Stimulated activated CD4-positive, alpha-beta T cell treated with anti-CD3 and anti-CD28 coated beads, TNF-alpha, amount 100 ng/mL, for 24 hours (primary cell): ENCODE measurements at regions not wholly inside any gene's neighbourhood (a gene's known extent, or its start where the extent isn't known, plus 50 kb on each side); places are given as distances from the start of the nearest gene placed in this dataset.

ENCODE experiments used
- DNase-seq, 3 experiments: peaks; one replicate each; pipeline ENCODE4 v3.0.0-alpha.2; 2020; ENCODE audit warnings: low read depth in 3 of 3

DNA sequence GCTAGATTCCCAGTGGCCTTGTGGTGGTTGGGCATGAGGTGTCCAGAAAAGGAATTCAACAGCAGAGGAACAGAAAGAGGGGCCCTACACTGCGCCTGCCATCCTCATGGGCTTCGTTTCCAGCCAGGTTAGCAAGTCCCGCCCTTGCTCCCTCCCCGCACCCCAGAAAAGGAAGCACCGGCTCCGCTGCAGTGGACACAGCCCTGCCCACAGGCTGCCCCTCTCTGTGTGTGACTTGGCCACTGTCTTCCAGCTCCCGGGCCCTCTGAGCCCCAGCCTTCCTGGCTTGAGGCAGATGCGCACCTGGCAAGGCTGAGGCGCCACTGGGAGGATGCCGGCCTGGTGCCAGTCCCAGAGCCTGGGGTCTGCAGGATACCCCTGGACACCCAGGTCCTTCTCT lies 305.0 kb upstream of the IRX4 start:
- DNase-seq, result no peak

- no peak for DNase-seq
Observed at GRCh38 chr5:2187156-2187555, 304.4 kb upstream of the IRX4 start.

DNA sequence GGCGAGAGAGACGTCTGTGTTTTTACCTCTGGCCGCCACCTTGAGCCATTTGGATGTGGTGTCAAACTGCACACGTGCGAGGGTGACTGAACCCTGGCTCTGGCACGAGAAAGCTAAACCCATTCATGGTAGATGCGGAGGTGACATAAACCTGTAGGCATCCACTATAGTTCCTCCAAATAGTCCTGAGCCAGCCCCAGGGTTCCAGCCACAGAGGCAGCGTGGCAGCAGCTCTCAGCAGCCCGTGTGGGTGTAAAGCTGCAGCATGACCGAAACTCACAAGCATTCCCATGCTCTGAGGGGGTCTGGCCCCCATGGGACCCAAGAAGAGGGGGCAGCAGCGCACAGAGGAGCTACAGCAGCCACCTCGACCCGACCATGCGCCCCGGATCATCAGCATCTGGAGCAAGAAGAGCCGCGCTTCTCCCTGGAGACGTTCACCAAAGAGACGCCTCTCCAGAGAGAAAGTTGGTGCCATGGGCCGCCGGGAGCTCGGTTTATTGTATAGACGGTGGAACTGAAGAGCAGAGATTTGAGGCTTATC lies 303.8 kb upstream of the IRX4 start:
- no peak for DNase-seq

DNA sequence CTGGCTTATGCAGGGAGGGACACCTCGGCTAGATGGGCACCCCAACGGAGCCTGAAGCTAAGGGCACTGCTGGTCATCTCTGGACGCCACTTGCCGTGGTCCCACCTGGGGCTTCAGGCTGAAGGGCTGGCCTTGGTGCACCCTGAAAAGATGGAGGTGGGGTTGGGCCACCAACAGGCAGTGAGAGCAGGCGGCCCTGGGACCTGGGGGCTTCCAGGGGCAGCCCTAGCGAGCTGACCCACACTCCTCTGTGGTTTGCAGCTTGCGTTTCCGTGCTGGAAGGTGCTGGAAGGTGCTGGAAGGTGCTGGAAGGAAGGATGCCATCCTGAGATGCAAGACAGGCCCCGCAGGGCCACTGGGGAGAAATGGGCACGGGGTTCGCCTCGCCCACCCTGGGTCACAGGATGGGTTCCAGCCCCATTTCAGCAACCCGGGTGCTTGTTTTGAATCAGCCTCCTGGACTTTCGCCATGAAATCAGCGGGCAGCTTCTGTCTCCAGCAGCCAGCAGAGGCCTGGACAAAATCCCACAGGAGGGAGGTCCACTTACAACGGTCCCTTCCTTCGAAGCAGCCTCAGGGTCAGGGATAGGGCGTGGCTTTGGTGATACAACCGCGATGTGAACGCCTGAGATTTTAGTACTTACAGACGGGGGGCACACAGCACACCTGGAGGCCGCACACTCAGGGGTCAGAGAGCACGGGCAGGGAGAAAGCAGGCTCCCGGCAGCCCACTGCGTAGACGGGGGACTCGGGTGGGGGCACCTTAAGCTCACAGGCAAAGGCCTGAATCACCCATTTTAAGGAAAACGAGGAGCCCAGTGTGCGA lies 303.1 kb upstream of the IRX4 start:
- no peak for DNase-seq

- no peak for DNase-seq
Observed at GRCh38 chr5:2184563-2185540, 302.1 kb upstream of the IRX4 start.

DNA sequence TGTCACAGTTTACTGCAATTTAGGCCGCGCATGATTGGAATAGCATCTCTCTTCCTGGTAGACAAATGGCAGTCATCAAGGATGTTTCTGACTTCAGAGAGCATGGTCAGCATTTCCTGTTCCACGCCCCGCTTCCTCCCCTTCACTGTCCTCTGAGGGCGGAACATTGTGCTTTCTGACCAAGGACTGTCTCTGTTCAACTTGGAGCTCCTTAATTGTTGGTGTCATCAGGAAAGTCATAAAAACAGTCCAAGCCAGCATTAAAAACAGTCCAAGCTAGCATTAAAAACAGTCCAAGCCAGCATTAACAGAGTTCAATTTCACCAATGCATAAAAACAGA lies 301.3 kb upstream of the IRX4 start:
- no peak for DNase-seq

DNA sequence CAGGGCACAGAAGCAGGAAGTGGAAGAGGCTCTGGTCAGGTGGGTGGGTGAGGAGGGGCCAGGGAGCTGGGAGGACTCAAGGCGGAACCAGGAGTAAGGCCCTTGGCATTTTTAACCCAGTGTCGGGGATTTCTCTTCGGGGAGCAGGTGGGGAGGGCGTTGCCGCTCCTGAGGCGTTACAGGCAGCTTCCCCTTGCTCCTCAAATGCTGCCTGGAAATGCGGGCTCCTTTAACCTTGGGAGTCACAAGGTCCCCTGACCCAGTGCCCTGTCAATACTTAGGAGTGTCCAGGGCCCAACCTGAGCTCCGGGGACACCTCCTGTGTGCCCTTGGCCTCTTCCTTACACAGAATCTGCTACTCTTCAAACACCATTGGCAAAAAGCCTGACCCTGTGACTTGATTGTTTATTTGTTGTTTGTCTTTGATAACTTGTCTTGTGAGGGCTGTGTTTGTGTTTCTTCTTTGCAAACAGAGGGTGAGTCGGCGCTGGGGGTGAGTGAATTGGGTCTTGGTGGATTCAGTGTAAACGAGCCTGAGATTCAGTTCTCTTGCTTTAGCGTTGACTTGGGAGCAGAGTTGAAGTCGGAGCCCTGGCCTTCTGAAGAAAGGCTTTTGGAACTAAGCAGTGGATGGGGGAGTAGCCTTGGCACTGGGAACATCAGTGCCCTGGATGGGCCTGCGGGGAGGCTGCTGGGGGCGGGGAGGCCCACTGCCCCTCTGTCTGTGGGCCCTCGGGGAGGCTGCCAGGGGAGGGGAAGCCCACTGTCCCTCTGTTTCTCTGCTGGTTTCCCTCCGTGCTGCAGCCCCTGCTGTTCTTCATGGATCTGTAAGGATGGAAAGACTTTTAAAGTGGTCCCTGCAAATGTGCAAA lies 300.7 kb upstream of the IRX4 start:
- DNase-seq, result no peak

DNA sequence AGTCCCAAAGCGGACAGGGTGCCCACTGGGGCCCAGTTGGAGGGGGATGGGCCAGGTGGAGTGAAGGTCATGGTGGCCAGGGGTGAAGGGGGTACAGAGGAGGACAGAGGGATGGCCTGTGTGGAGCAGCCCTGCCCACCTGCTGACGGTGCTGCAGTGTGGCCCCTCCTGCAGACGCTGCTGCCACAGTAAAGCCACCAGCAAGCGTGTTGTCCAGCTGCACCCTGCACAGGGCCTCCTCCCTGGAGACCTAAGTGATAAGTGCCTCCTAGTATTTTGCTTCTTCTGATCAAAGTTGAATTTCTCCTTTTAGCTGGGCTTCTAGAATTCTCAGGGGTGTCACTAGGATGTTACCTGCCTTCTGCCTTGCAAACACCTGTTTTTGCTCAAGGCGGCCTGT lies 299.3 kb upstream of the IRX4 start:
- DNase-seq, result no peak

DNA sequence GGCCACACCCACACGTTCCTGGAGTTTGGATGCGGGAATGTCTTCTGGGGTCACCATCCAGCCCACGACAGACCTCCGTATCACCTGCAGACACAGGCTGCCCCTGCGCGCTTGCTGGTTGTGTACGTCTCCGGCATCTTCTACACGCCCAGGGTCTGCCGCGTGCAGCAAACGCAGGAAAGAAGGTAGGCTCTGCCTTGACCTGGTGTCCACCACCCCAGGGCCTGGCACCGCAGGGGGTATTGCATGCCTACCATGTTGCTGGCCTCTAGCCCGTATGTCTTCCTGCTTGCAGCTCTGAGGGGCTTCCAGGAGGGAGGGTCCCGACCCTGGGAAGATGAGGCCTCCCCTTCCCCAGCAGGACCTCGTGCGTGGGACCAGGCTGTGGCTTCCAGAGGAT lies 298.8 kb upstream of the IRX4 start:
- DNase-seq, result no peak

GRCh38 chr5:2181149-2181548 lies 298.4 kb upstream of the IRX4 start:
- no peak for DNase-seq

- no peak for DNase-seq
Observed at GRCh38 chr5:2180456-2180855, 297.7 kb upstream of the IRX4 start.

DNA sequence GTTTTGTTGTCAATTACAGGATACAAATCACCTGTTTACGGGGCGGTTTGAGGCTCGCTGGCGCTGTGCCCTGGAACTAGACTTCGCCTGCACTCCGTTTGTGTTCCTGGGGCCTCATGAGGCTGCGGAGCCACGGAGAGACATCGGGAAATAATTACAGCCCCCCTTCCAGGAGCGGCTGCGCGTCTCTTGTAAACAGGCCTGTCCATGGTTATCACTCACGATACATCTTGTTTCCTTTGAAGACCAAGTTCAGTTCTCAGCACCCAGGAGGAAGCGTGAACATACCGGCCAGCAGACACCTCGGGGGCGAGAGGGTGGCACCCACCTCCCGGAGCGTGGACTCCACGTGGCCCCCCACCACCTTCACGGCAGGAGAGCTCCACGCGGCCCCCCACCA lies 297.1 kb upstream of the IRX4 start:
- no peak for DNase-seq

DNA sequence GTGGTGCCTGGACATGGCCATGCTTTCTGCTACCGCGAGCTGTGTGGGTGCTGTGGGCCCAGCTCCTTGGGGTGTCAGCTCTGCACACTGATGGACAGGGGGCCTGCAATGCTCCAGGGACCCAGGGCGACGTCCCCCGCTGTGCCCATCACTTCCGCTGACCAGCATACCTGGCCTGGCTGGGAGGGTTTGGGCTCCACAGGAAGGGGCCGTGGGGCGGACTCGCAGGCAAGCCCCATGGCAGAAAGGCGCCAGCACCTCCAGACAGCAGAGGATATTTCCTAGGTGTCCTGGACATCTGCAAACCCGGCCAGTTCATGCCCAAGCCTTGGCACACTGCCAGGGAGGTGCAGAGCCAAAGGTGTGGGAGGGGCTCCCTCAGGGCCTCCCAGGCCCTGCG lies 295.8 kb upstream of the IRX4 start:
- DNase-seq, result no peak

- no peak for DNase-seq
Observed at GRCh38 chr5:2178071-2178477, 295.3 kb upstream of the IRX4 start.

DNA sequence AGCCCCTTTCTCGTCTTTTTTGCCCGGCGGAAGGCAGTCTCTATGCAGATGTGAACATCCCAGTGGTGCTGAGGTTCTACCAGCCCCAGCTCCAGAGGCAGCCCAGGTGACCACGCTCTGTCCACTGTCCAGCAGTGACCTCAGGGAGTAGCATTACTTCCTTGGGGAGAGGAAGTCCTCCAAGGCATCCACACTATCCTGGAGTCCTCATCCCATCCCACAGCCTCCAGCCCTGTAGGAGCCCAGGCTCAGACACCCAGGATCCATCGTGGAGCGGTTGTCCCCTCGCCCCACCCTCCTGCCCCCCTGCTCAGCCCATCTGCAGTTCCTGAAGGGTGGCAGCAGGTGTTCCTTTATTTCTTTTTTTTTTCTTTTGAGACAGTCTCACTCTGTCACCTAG lies 294.5 kb upstream of the IRX4 start:
- no peak for DNase-seq

GRCh38 chr5:2176581-2176980 lies 293.9 kb upstream of the IRX4 start:
- DNase-seq, result no peak

DNA sequence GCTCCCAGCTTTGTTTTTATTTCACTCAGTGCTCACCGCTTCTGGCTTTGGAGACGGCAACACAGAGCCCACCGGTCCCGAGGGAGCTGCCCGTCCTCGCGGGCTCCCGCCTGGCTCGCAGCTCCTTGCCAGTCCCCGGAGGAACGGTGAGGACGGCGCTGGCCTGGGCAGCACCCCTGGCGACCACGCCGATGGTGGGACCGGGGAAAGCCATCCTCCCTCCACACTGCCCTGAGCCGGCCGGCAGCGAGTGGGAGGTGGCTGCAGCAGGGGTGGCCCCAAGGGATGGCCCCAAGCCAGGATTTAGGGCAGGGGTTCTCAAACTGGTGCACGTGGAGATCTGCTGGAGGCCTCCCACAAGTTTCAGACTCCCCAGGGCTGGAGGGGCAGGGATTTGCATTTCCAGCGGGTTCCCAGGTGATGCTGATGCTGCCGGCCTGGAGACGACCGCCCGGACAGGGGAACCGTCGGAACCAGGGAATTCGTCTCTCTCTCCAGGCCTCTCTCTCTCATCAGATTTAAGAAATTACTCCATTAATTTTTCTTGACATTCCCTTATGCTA lies 293.2 kb upstream of the IRX4 start:
- DNase-seq, result no peak

- no peak for DNase-seq
Observed at GRCh38 chr5:2175041-2175440, 292.3 kb upstream of the IRX4 start.

GRCh38 chr5:2174538-2174937 lies 291.8 kb upstream of the IRX4 start:
- no peak for DNase-seq

- DNase-seq, result no peak
Observed at GRCh38 chr5:2173151-2173834, 290.6 kb upstream of the IRX4 start.

- DNase-seq, result no peak
Observed at GRCh38 chr5:2172471-2172870, 289.7 kb upstream of the IRX4 start.
